Astrocyte (in vitro differentiated cells and primary cell): ENCODE measurements at regions not wholly inside any gene's neighbourhood (a gene's known extent, or its start where the extent isn't known, plus 50 kb on each side); places are given as distances from the start of the nearest gene placed in this dataset.

Experiments used
- DNase-seq: peaks from one replicate; pipeline ENCODE4 v3.0.0-alpha.2; 2010; ENCODE audit warnings: low read depth
- FAIRE-seq: peaks from 2 replicates; lab custom pipeline; 2011; peaks lifted over from hg19 to GRCh38; lab: Jason Lieb, UNC
- H2AFZ ChIP-seq: 2 replicates; pipeline ENCODE4 v1.6.0; 2012; ENCODE audit warnings: low read depth, low read length, inconsistent platforms
- H3K27ac ChIP-seq: 2 replicates; pipeline ENCODE4 v1.5.1; 2011; ENCODE audit warnings: low read depth, low read length, inconsistent platforms
- H3K27me3 ChIP-seq: 2 replicates; pipeline ENCODE4 v1.6.0; 2011; ENCODE audit warnings: low read length, inconsistent platforms; ENCODE audit not compliant: insufficient read depth
- H3K36me3 ChIP-seq: 2 replicates; pipeline ENCODE4 v1.5.1; 2011; ENCODE audit warnings: low read length, inconsistent platforms; ENCODE audit not compliant: insufficient read depth
- H3K4me1 ChIP-seq: 2 replicates; pipeline ENCODE4 v1.5.1; 2011; ENCODE audit warnings: low read length, inconsistent platforms; ENCODE audit not compliant: insufficient read depth
- H3K4me2 ChIP-seq: 2 replicates; pipeline ENCODE4 v1.6.0; 2012; ENCODE audit warnings: low read length, inconsistent platforms
- H3K4me3 ChIP-seq: 2 replicates; pipeline ENCODE4 v1.5.1; 2011; ENCODE audit warnings: low read depth, mild to moderate bottlenecking, low read length, inconsistent platforms; ENCODE audit not compliant: insufficient read depth
- H3K79me2 ChIP-seq: 2 replicates; pipeline ENCODE4 v1.6.0; 2012; ENCODE audit warnings: mild to moderate bottlenecking, low read length, inconsistent platforms; ENCODE audit not compliant: insufficient read depth
- H3K9ac ChIP-seq: 2 replicates; pipeline ENCODE4 v1.6.0; 2012; ENCODE audit warnings: mild to moderate bottlenecking, low read length, inconsistent platforms
- H3K9me3 ChIP-seq: 2 replicates; pipeline ENCODE4 v1.5.1; 2012; ENCODE audit warnings: low read depth, mild to moderate bottlenecking, low read length, inconsistent platforms; ENCODE audit not compliant: insufficient read depth
- H4K20me1 ChIP-seq: 2 replicates; pipeline ENCODE4 v1.6.0; 2012; ENCODE audit warnings: low read length, inconsistent platforms; ENCODE audit not compliant: insufficient read depth
- H3K27ac Mint-ChIP-seq: one replicate; pipeline ENCODE4 v1.8.0; 2021; ENCODE audit warnings: mild to moderate bottlenecking, mixed read lengths; ENCODE audit not compliant: unreplicated experiment
- H3K27me3 Mint-ChIP-seq: one replicate; pipeline ENCODE4 v1.8.0; 2021; ENCODE audit warnings: low read depth, mixed read lengths; ENCODE audit not compliant: unreplicated experiment
- H3K36me3 Mint-ChIP-seq: one replicate; pipeline ENCODE4 v1.8.0; 2021; ENCODE audit warnings: low read depth, mixed read lengths; ENCODE audit not compliant: unreplicated experiment
- H3K4me1 Mint-ChIP-seq: one replicate; pipeline ENCODE4 v1.8.0; 2021; ENCODE audit warnings: low read depth, mixed read lengths; ENCODE audit not compliant: unreplicated experiment
- H3K4me3 Mint-ChIP-seq: one replicate; pipeline ENCODE4 v1.8.0; 2021; ENCODE audit warnings: mild to moderate bottlenecking, moderate library complexity, mixed read lengths; ENCODE audit not compliant: unreplicated experiment
- H3K9me3 Mint-ChIP-seq: one replicate; pipeline ENCODE4 v1.8.0; 2021; ENCODE audit warnings: mild to moderate bottlenecking, mixed read lengths; ENCODE audit not compliant: unreplicated experiment
- CTCF ChIP-seq: IDR thresholded peaks from 2 replicates; pipeline ENCODE4 v1.5.1; 2011; ENCODE audit warnings: low read depth, mild to moderate bottlenecking, inconsistent platforms, low read length, moderate library complexity; ENCODE audit not compliant: insufficient read depth
- EZH2 ChIP-seq: IDR thresholded peaks from 2 replicates; pipeline ENCODE4 v1.6.1; 2012; ENCODE audit warnings: mild to moderate bottlenecking, low read length, inconsistent platforms; ENCODE audit not compliant: insufficient read depth

- H3K9me3 Mint-ChIP-seq, result no peaks in the 10 kb centered on the region
- H4K20me1 ChIP-seq, result no peaks in the 10 kb centered on the region
- H3K36me3 Mint-ChIP-seq, result no peaks in the 10 kb centered on the region
These were observed 221.1 kb downstream of the SNX10 start for GRCh38 chr7:26512737-26513136.

GRCh38 chr7:26513948-26514347, 222.3 kb downstream of the SNX10 start:
- TF ChIP-seq CTCF (no peak), EZH2 (no peak)
- Mint-ChIP-seq H3K4me1 (no peaks in the 10 kb centered on the region), H3K27me3 (peaks cover 8% of the 10 kb centered on the region), H3K9me3 (no peaks in the 10 kb centered on the region), H3K27ac (no peak overlapping the region), H3K36me3 (no peaks in the 10 kb centered on the region), H3K4me3 (no peak overlapping the region)
- Histone ChIP-seq H3K36me3 (no peaks in the 10 kb centered on the region), H3K9ac (no peak overlapping the region), H3K79me2 (no peaks in the 10 kb centered on the region), H3K27me3 (no peaks in the 10 kb centered on the region), H4K20me1 (no peaks in the 10 kb centered on the region), H3K4me2 (no peak overlapping the region), H3K4me3 (no peak overlapping the region), H3K9me3 (no peaks in the 10 kb centered on the region), H2AFZ (no peak overlapping the region), H3K27ac (no peak overlapping the region), H3K4me1 (no peaks in the 10 kb centered on the region)
- DNase-seq (no peak), FAIRE-seq (no peak)

More at GRCh38 chr7:26512737-26513136, 221.1 kb downstream of the SNX10 start:
- H3K4me1 Mint-ChIP-seq, result no peaks in the 10 kb centered on the region
- TF ChIP-seq EZH2 (no peak), CTCF (no peak)
- Histone ChIP-seq H3K27ac (no peak overlapping the region), H3K27me3 (no peaks in the 10 kb centered on the region), H3K9me3 (no peaks in the 10 kb centered on the region), H3K4me1 (no peaks in the 10 kb centered on the region), H3K36me3 (no peaks in the 10 kb centered on the region), H3K79me2 (no peaks in the 10 kb centered on the region), H2AFZ (no peak overlapping the region), H3K9ac (no peak overlapping the region), H3K4me3 (no peak overlapping the region), H3K4me2 (no peak overlapping the region)
- no peak overlapping the region for H3K27ac Mint-ChIP-seq
- FAIRE-seq (no peak), DNase-seq (no peak)
- no peak overlapping the region for H3K4me3 Mint-ChIP-seq
- H3K27me3 Mint-ChIP-seq, result peaks cover 8% of the 10 kb centered on the region

- H3K36me3 ChIP-seq, result no peaks in the 10 kb centered on the region
- no peaks in the 10 kb centered on the region for H3K79me2 ChIP-seq
- no peaks in the 10 kb centered on the region for H3K27me3 ChIP-seq
- H3K4me2 ChIP-seq, result no peak overlapping the region
- no peaks in the 10 kb centered on the region for H4K20me1 ChIP-seq
- Mint-ChIP-seq H3K4me1 (no peaks in the 10 kb centered on the region), H3K9me3 (no peaks in the 10 kb centered on the region), H3K27me3 (peaks cover 14% of the 10 kb centered on the region), H3K27ac (no peak overlapping the region), H3K36me3 (no peaks in the 10 kb centered on the region), H3K4me3 (no peak overlapping the region)
- FAIRE-seq (no peak), DNase-seq (no peak)
- no peaks in the 10 kb centered on the region for H3K9me3 ChIP-seq
- no peak for TF ChIP-seq CTCF
- TF ChIP-seq EZH2, result no peak
- no peak overlapping the region for H3K4me3 ChIP-seq
- no peaks in the 10 kb centered on the region for H3K4me1 ChIP-seq
- no peak overlapping the region for H3K9ac ChIP-seq
- H2AFZ ChIP-seq, result no peak overlapping the region
- H3K27ac ChIP-seq, result no peak overlapping the region
These were observed 223.0 kb downstream of the SNX10 start for GRCh38 chr7:26514633-26515032.
